Ovary (tissue), 7 donors: ENCODE measurements at regions not wholly inside any gene's neighbourhood (a gene's known extent, or its start where the extent isn't known, plus 50 kb on each side); places are given as distances from the start of the nearest gene placed in this dataset.

Experiments used
- DNase-seq, 5 donors: peaks; one replicate each; pipeline ENCODE4 v3.0.0-alpha.2; 2019 to 2020
- H3K27ac ChIP-seq, 2 donors: fragments of 200-600 bp; one replicate each; pipeline versions ENCODE4 v1.5.1 to v1.8.0; 2019 to 2022
- H3K27me3 ChIP-seq: fragments of 200-600 bp; one replicate; pipeline ENCODE4 v1.8.0; 2022
- H3K36me3 ChIP-seq: fragments of 200-600 bp; sonication (generic); one replicate; pipeline ENCODE4 v1.5.1; 2019
- H3K4me1 ChIP-seq: one replicate; pipeline ENCODE4 v1.8.1; 2013; ENCODE audit warnings: mild to moderate bottlenecking, moderate library complexity; ENCODE audit not compliant: insufficient read depth
- H3K4me3 ChIP-seq: fragments of 200-600 bp; sonication (generic); one replicate; pipeline ENCODE4 v1.5.1; 2017
- H3K9me3 ChIP-seq, 2 donors: fragments of 200-600 bp in 1 of 2; sonication (generic) in 1 of 2; one replicate each; pipeline versions ENCODE4 v1.5.1 to v1.8.1; 2013 to 2019; ENCODE audit warnings: mild to moderate bottlenecking in 1 of 2, moderate library complexity in 1 of 2
- EP300 ChIP-seq: sonication (generic); formaldehyde crosslinking; IDR thresholded peaks from one replicate; pipeline ENCODE4 v1.6.1; 2017; ENCODE audit warnings: antibody characterized with exemption
- POLR2A ChIP-seq: fragments of 450-650 bp; IDR thresholded peaks from one replicate; pipeline ENCODE4 v1.6.1; 2017; ENCODE audit warnings: antibody characterized with exemption, mild to moderate bottlenecking, moderate library complexity
- WGBS, 3 donors: extraction: QIAGEN DNeasy Blood & Tissue Kit in 1 of 3; methylation state at CpG; one replicate each; pipeline versions ENCODE4 v1.1.5 to v1.1.7; 2013 to 2017; 5-methylcytosine and 5-hydroxymethylcytosine counted together
- intact Hi-C, 4 donors: fragments of 100-400 bp; cut with DNase I; formaldehyde crosslinking; loops; one replicate each; pipeline versions ENCODE4 v1.11.0 to v1.15.1; 2022 to 2023
- TF ChIP-seq, protein P1 (sequence below), 3 donors: fragments of 450-650 bp in 2 of 3; fragments of 200-600 bp in 1 of 3; IDR thresholded peaks; one replicate each; pipeline versions ENCODE4 v1.5.1 to v1.8.0; 2016 to 2022; ENCODE audit warnings: antibody characterized with exemption in 3 of 3, mild to moderate bottlenecking in 1 of 3
- donor health status: DM: no; HTN: no; CAD: no; lungs with moderate emphysema.
- donor health status: DM: no; HTN: no; CAD: no.
- donor health status: Bipolar disorder and iron deficiency.
- donor health status: DM: no; HTN: no; CAD: no.
- donor health status: DM: yes; HTN: yes; CAD: no.

DNA sequence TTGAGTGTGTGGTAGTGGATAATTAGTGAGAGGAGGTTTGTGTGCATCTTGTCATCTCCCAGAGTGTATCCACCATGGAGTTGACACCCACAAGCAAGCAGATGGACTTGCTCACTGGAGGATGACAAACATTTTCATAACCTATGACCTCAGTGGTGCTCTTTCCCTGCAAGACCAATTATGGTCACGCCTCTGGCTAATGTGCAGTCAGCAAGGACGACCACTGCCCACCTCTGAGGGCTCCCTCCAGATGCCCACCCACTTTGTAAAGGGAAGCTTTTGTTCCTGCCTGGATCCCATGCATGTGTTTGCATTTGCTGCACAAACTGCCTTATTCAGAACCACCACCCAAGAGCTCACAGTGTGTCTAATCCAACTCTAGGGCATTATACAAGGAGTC lies 982.8 kb downstream of the TMEM121 start:
- Histone ChIP-seq H3K4me3 (no peak overlapping the region), H3K27ac (no peak overlapping the region), H3K36me3 (no peaks in the 10 kb centered on the region), H3K4me1 (no peaks in the 10 kb centered on the region), H3K9me3 (no peaks in the 10 kb centered on the region), H3K27me3 (no peaks in the 10 kb centered on the region)
- WGBS, 3 donors = 39 to 55% (median 39%) methylated on average over 2 of the region's 2 CpGs
- TF ChIP-seq POLR2A = no peak
- TF ChIP-seq, protein P1, sequence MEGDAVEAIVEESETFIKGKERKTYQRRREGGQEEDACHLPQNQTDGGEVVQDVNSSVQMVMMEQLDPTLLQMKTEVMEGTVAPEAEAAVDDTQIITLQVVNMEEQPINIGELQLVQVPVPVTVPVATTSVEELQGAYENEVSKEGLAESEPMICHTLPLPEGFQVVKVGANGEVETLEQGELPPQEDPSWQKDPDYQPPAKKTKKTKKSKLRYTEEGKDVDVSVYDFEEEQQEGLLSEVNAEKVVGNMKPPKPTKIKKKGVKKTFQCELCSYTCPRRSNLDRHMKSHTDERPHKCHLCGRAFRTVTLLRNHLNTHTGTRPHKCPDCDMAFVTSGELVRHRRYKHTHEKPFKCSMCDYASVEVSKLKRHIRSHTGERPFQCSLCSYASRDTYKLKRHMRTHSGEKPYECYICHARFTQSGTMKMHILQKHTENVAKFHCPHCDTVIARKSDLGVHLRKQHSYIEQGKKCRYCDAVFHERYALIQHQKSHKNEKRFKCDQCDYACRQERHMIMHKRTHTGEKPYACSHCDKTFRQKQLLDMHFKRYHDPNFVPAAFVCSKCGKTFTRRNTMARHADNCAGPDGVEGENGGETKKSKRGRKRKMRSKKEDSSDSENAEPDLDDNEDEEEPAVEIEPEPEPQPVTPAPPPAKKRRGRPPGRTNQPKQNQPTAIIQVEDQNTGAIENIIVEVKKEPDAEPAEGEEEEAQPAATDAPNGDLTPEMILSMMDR (IDR thresholded peaks at IDR 0.05) = no peak
- no peak for TF ChIP-seq EP300
- DNase-seq = no peak
- intact Hi-C loops = loop anchor here in 1 of 4 donors (5.0 kb wide), 1 partner anchor 57 kb away; no protein-coding TSS in a partner anchor

DNA sequence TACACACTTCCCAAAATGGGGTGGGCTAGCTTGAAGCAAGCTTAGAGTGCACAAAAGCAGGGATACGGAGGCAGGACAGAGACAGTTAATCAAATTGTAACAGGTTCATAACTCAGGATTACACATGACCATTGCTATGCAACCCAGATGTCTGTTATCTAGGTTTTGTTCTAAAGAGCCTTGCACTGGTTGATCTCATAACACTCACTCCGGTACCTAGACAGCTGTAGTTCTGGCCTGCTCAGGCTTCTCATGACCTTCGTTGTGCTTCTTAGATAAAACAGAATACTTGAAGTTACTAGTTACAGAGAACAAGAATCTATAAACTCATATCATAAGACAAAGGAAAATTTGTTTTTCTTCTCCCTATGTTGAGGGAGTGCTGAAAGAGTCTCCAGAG lies 983.4 kb downstream of the TMEM121 start:
- DNase-seq = no peak
- TF ChIP-seq POLR2A = no peak
- no peak for TF ChIP-seq EP300
- TF ChIP-seq, protein P1 (IDR thresholded peaks at IDR 0.05) = no peak
- H3K9me3 ChIP-seq = no peaks in the 10 kb centered on the region
- no peaks in the 10 kb centered on the region for H3K36me3 ChIP-seq
- 34 to 41% (median 39%) methylated on average over 3 of the region's 3 CpGs for WGBS, 3 donors
- no peak overlapping the region for H3K27ac ChIP-seq
- H3K27me3 ChIP-seq = no peaks in the 10 kb centered on the region
- H3K4me1 ChIP-seq = no peaks in the 10 kb centered on the region
- no peak overlapping the region for H3K4me3 ChIP-seq
- intact Hi-C loops = loop anchor here in 1 of 4 donors (5.0 kb wide), 1 partner anchor 58 kb away; no protein-coding TSS in a partner anchor

DNA sequence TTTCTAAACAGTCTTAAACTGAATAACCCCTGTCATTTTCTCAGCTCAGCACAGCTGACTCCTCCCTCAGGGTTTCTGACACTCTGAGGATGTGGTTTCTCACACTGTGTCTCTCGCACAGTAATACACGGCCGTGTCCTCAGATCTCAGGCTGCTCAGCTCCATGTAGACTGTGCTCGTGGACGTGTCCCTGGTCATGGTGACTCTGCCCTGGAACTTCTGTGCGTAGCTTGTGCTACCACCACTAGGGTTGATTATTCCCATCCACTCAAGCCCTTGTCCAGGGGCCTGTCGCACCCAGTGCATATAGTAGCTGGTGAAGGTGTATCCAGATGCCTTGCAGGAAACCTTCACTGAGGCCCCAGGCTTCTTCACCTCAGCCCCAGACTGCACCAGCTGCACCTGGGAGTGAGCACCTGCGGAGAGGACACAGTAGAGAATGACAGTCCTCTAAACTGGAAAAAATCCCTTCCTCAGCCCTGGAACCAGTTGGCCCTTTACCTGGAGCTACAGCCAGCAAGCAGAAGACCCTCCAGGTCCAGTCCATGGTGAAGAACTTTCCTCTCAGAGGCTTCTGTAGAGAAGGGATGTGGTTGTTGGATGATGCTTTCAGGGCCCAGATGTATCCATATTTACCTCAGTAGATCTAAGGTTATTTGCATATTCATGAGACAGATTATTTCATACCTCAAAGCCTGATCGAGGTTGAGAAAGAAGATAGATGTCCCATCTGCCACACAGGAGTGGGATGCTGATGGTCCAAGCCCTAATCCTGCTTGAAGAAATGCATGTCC lies 984.8 kb downstream of the TMEM121 start:
- no peaks in the 10 kb centered on the region for H3K27me3 ChIP-seq
- no peaks in the 10 kb centered on the region for H3K9me3 ChIP-seq
- H3K4me3 ChIP-seq = no peak overlapping the region
- WGBS, 3 donors = 62 to 72% (median 69%) methylated on average over 9 of the region's 9 CpGs
- H3K27ac ChIP-seq = no peak overlapping the region
- H3K4me1 ChIP-seq = no peaks in the 10 kb centered on the region
- no peaks in the 10 kb centered on the region for H3K36me3 ChIP-seq
- no peak for DNase-seq
- intact Hi-C loops = no loop called here
- no peak for TF ChIP-seq EP300
- TF ChIP-seq, protein P1 (IDR thresholded peaks at IDR 0.05) = no peak
- TF ChIP-seq POLR2A = no peak

DNA sequence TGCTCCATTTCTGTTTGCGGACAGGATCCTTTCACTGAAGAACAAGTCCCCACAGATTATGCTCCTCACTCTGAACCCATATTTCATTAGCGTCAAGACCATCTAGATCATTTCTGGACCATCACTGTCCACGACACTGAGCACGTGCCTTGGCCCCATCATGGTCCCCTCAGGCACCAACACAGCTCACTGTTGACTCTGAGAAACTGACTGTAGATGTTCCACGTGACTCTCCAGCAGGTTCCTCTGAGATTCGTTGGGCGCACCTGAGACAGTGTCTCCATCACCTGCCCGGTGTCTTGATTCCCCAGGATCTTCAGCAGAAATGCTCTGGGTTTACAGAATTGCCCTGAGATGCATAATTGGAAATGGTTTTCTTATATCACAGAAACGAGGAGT lies 985.4 kb downstream of the TMEM121 start:
- 59 to 71% (median 66%) methylated on average over 9 of the region's 9 CpGs for WGBS, 3 donors
- Histone ChIP-seq H3K4me3 (no peak overlapping the region), H3K27me3 (no peaks in the 10 kb centered on the region), H3K9me3 (no peaks in the 10 kb centered on the region), H3K27ac (no peak overlapping the region), H3K4me1 (no peaks in the 10 kb centered on the region), H3K36me3 (no peaks in the 10 kb centered on the region)
- intact Hi-C loops = no loop called here
- no peak for DNase-seq
- TF ChIP-seq POLR2A = no peak
- TF ChIP-seq, protein P1 (IDR thresholded peaks at IDR 0.05) = no peak
- TF ChIP-seq EP300 = no peak
